ENCODE measurements at regions not wholly inside any gene's neighbourhood (a gene's known extent, or its start where the extent isn't known, plus 50 kb on each side); places are given as distances from the start of the nearest gene placed in this dataset.

GRCh38 chr9:110086537-110086936 is 121.4 kb downstream of the C9orf152 start:
- TF ChIP-seq, protein P1, sequence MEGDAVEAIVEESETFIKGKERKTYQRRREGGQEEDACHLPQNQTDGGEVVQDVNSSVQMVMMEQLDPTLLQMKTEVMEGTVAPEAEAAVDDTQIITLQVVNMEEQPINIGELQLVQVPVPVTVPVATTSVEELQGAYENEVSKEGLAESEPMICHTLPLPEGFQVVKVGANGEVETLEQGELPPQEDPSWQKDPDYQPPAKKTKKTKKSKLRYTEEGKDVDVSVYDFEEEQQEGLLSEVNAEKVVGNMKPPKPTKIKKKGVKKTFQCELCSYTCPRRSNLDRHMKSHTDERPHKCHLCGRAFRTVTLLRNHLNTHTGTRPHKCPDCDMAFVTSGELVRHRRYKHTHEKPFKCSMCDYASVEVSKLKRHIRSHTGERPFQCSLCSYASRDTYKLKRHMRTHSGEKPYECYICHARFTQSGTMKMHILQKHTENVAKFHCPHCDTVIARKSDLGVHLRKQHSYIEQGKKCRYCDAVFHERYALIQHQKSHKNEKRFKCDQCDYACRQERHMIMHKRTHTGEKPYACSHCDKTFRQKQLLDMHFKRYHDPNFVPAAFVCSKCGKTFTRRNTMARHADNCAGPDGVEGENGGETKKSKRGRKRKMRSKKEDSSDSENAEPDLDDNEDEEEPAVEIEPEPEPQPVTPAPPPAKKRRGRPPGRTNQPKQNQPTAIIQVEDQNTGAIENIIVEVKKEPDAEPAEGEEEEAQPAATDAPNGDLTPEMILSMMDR (IDR thresholded peaks at IDR 0.05; ENCODE audit: insufficient read depth, low read depth, low read length), result no peak
- TF ChIP-seq EZH2 (IDR thresholded peaks at IDR 0.05; ENCODE audit: insufficient read depth, low read length), result no peak
